Stomach (tissue), 4 donors: ENCODE measurements at regions not wholly inside any gene's neighbourhood (a gene's known extent, or its start where the extent isn't known, plus 50 kb on each side); places are given as distances from the start of the nearest gene placed in this dataset.

Experiments
- CTCF ChIP-seq, 7 experiments: fragments of 450-650 bp in 4 of 7; fragments of 200-600 bp in 3 of 7; sonication (generic) in 3 of 7; IDR thresholded peaks; one replicate each; pipeline ENCODE4 v1.5.1; 2016 to 2019; ENCODE audit warnings: antibody characterized with exemption in 7 of 7, control low read depth in 2 of 7, mild to moderate bottlenecking in 1 of 7
- POLR2A ChIP-seq, 4 donors: fragments of 450-650 bp; IDR thresholded peaks; one replicate each; pipeline ENCODE4 v1.6.1; 2016; ENCODE audit warnings: antibody characterized with exemption in 4 of 4, control low read depth in 2 of 4, mild to moderate bottlenecking in 1 of 4, moderate library complexity in 1 of 4
- POLR2AphosphoS5 ChIP-seq, 3 donors: sonication (generic); formaldehyde crosslinking; IDR thresholded peaks; one replicate each; pipeline ENCODE4 v1.6.1; 2016; ENCODE audit warnings: antibody characterized with exemption in 3 of 3

- TF ChIP-seq CTCF (IDR thresholded peaks at IDR 0.05) (no peak), POLR2A (IDR thresholded peaks at IDR 0.05) (no peak), POLR2AphosphoS5 (IDR thresholded peaks at IDR 0.05) (no peak)
These were observed 93.0 kb upstream of the FSTL4 start for GRCh38 chr5:133705331-133705730.
